HG03060 (cell line): ENCODE measurements at regions not wholly inside any gene's neighbourhood (a gene's known extent, or its start where the extent isn't known, plus 50 kb on each side); places are given as distances from the start of the nearest gene placed in this dataset.
"Not testable (repeated sequence)": the region's sequence is repeated elsewhere in the genome, so short reads cannot be mapped to it uniquely, and the experiment has no call there.

Experiments used
- ATAC-seq: cut with Tn5 transposase; IDR thresholded peaks from one replicate; pipeline ENCODE4 v1.9.1; 2021; ENCODE audit warnings: low read depth, moderate number of reproducible peaks; ENCODE audit not compliant: unreplicated experiment

- ATAC-seq = peak; percentile 65
Observed at GRCh38 chr4:101730291-101731117, 60.0 kb upstream of the BANK1 start.

- no peak for ATAC-seq
Observed at GRCh38 chr4:101727238-101727637, 63.3 kb upstream of the BANK1 start.

- ATAC-seq = no peak
Observed at GRCh38 chr4:101724093-101724492, 66.4 kb upstream of the BANK1 start.

- ATAC-seq = no peak
Observed at GRCh38 chr4:101718810-101719209, 71.7 kb upstream of the BANK1 start.

- ATAC-seq = no peak
Observed at GRCh38 chr4:101711590-101712260, 78.8 kb upstream of the BANK1 start.

GRCh38 chr4:101710806-101711205, 79.7 kb upstream of the BANK1 start:
- ATAC-seq = no peak

GRCh38 chr4:101708293-101709039, 82.1 kb upstream of the BANK1 start:
- no peak for ATAC-seq

GRCh38 chr4:101707596-101707995, 82.9 kb upstream of the BANK1 start:
- ATAC-seq = no peak

GRCh38 chr4:101706535-101707057, 83.9 kb upstream of the BANK1 start:
- no peak for ATAC-seq

GRCh38 chr4:101701551-101701950, 89.0 kb upstream of the BANK1 start:
- no peak for ATAC-seq

GRCh38 chr4:101699441-101700124, 90.9 kb upstream of the BANK1 start:
- ATAC-seq = no peak

GRCh38 chr4:101697266-101697665, 93.3 kb upstream of the BANK1 start:
- ATAC-seq = no peak

GRCh38 chr4:101696276-101697010, 94.1 kb upstream of the BANK1 start:
- no peak for ATAC-seq

GRCh38 chr4:101695176-101695575, 95.4 kb upstream of the BANK1 start:
- no peak for ATAC-seq

GRCh38 chr4:101694403-101694802, 96.1 kb upstream of the BANK1 start:
- not testable (repeated sequence) for ATAC-seq

GRCh38 chr4:101693842-101694398, 96.6 kb upstream of the BANK1 start:
- peak; percentile 84 for ATAC-seq

GRCh38 chr4:101689220-101689619, 101.3 kb upstream of the BANK1 start:
- no peak for ATAC-seq

GRCh38 chr4:101685126-101685525, 105.4 kb upstream of the BANK1 start:
- no peak for ATAC-seq

- ATAC-seq = no peak
Observed at GRCh38 chr4:101682946-101683345, 107.6 kb upstream of the BANK1 start.
